ENCODE measurements at regions not wholly inside any gene's neighbourhood (a gene's known extent, or its start where the extent isn't known, plus 50 kb on each side); places are given as distances from the start of the nearest gene placed in this dataset.
"Not testable (repeated sequence)": the region's sequence is repeated elsewhere in the genome, so short reads cannot be mapped to it uniquely, and the experiment has no call there.

DNA sequence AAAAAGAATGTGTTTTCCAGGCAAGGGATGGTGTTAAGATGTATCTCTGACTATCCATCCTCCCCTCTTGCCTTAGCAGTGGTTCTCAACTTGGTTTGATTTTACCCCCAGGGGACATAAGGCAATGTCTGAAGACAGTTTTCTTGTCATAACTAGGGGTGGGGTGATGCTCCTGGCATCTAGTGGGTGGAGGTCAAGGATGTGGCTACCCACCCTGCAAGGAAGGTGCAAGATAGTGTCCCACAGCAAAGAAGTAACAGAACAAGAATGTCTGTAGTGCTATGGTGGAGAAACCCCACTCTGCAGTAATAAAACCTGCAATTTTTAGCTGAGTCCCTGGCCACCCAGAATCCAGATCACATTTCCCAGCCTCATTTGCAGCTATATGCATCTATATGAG lies 81.2 kb upstream of the TBL1X start:
- DNase-seq (ENCODE audit: low read depth), result no peak

DNA sequence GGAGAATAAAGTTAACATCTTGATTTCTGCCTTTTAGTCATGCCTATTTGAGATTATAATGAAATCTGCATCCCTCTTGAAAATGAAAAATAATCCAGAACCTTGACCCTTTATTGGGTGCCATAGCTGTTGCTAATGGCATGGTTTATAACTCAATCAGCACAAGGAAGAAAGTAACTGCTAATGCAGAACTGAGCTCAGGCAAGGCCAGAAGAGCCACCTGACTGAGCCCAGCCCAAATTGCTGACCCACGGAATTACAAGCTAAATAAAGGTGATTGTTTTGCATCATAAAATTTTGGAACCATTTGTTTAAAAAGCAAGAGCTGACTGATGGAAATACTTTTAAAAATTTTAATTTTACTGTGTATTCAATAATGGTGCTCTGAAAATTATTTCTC lies 76.4 kb upstream of the TBL1X start:
- no peak for DNase-seq (ENCODE audit: low read depth)

DNA sequence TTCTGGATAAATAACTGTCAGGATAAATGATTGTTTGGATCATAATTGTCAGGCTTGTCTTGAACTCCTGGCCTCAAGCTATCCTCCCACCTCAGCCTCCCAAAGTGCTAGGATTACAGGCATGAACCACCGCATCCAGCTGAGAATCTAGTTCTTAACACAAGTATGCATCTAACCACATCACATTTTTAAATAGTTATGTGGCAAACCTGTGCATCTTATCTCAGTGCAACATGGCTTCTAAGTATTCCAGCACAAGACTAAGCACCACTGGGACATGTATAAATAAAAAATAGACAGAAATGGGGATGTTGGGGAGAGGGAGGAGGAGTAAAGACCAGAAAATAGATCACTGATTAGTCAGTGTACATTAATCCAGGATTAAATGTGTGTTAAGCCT lies 74.7 kb upstream of the TBL1X start:
- peak; percentile 43 for DNase-seq (ENCODE audit: low read depth)

DNA sequence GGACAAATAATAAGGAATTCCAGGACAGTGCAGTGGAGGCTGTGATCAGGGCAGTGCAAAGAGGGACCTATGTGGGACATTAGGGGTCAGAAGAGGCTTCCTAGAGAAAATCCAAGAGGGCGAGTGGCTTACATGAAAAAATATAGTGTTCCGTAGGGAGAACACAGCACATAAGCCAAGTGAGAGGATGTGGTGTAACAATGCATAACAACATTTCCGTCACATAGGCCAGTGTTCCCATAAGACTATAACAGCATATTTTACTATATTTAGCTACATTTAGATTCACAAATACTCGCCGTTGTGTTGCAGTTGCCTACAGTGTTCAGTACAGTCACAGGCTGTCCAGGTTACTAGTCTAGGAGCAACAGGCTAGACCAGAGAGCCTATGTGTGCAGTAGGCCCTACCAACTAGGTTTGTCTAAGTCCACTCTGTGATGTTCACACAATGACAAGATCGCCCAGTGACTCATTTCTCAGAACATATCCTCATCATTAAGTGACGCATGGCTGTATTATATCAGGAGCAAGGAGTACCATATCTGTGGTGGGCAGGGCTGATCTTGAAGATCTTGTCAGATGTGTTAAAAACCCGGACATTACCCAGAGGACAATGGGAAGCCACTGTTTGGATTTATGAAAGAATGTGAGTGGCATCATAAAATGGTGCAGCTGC lies 74.0 kb upstream of the TBL1X start:
- DNase-seq (ENCODE audit: low read depth), result no peak

DNA sequence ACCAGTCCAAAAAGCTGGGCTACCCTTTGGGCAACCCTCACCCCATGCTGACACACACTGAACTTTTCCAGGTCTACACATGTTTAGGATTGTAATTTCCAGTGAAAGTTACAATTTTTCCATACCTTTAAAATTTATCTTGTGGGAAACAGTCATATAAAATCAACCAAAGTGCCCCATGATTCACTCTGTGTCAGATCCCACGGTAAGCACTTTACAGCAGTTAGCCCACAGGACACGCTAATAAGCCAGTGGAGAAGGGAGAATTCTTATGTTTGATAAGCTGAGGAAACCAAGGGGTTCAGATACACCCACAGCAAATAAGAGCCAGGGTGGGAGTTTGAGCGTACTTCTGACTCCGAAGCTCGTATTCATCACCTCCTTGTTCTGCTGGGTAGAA lies 72.4 kb upstream of the TBL1X start:
- DNase-seq (ENCODE audit: low read depth), result peak; percentile 64

DNA sequence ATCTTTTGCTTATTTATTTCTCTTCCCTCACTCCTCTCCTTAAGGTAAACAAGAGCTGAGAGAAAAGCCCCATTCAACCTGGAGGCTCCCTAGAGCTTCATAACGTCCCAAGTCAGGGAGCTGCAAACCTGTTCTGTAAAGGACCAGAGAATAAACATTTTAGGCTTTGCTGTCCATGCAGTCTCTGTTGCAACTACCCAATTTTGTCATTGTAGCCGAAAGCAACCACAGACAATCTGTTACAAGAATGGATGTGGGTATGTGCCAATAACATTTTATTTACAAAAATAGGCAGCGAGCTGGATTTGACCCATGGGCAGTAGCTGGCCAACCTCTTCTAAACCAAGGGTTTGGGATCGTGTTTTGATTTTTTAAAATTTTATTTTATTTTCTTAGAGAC lies 71.3 kb upstream of the TBL1X start:
- DNase-seq (ENCODE audit: low read depth), result no peak

GRCh38 chrX:9394212-9394611 lies 70.6 kb upstream of the TBL1X start:
- no peak for DNase-seq (ENCODE audit: low read depth)

GRCh38 chrX:9396930-9397329 lies 67.9 kb upstream of the TBL1X start:
- no peak for DNase-seq (ENCODE audit: low read depth)

DNA sequence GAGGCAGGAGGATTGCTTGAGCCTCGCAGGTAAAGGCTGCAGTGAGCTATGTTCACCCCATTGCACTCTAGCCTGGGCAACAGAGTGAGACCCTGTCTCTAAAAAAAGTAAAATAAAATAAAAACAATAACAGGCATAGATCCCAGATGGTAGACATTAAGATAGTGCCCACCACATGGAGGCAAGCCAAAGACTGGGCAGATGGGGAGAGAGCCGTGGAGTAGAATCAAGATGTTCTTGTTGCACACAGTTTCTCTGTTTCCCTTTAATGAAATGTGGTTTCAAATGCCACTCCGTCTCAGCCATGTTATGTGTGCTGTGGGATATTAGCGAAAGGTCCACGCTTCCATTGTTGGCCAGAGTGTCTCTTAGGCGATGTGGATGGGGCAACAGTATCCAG lies 63.8 kb upstream of the TBL1X start:
- no peak for DNase-seq (ENCODE audit: low read depth)

GRCh38 chrX:9403374-9403773 lies 61.5 kb upstream of the TBL1X start:
- DNase-seq (ENCODE audit: low read depth), result no peak

- DNase-seq (ENCODE audit: low read depth), result not testable (repeated sequence)
Observed at GRCh38 chrX:9405635-9406034, 59.2 kb upstream of the TBL1X start.

GRCh38 chrX:9410889-9411288 lies 54.0 kb upstream of the TBL1X start:
- DNase-seq (ENCODE audit: low read depth), result not testable (repeated sequence)

DNA sequence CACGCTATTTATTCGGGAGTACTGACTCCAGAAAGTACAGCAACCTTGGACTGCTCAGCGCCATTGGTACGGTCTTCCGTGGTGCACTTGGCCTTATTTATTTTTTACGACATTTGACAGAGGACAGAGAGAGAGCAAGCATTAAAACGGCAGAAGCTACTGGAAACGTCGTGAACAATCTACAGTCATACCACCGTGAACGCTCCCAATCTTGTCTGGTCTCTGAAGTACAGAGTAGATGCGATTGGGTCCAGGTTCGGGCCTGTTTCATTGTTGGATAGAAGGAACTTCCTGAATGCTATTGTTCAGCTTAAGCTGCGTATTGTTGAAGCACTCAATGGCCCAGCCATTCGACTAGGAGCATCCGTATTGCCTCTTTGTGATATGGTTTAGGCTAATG lies 53.2 kb upstream of the TBL1X start:
- DNase-seq (ENCODE audit: low read depth), result not testable (repeated sequence)

GRCh38 chrX:9414416-9414815 lies 50.4 kb upstream of the TBL1X start:
- no peak for DNase-seq (ENCODE audit: low read depth)
